PC-3 (cell line): ENCODE measurements at regions not wholly inside any gene's neighbourhood (a gene's known extent, or its start where the extent isn't known, plus 50 kb on each side); places are given as distances from the start of the nearest gene placed in this dataset.

Experiments
- ATAC-seq: fragments of 200-7000 bp; cut with Tn5 transposase; 2 replicates; pipeline ENCODE4 v1.9.1; 2020; ENCODE audit warnings: mild to moderate bottlenecking, moderate library complexity
- BruUV-seq: library from RNA; stranded (reverse); fragments of 400-500 nt; replicated peaks from 2 replicates; lab custom pipeline; 2021; lab: Mats Ljungman, UMichigan
- CTCF ChIA-PET: fragments of 300-600 bp; sonication (Branson Sonifier 250); formaldehyde crosslinking; loops from one replicate; lab custom pipeline; 2022; ENCODE audit warnings: antibody characterized with exemption; lab: Charles Lee
- POLR2A ChIA-PET: fragments of 300-600 bp; sonication (Branson Sonifier 250); formaldehyde crosslinking; loops from one replicate; lab custom pipeline; 2022; ENCODE audit warnings: antibody characterized with exemption; ENCODE audit not compliant: unreplicated experiment; lab: Charles Lee
- DNase-seq: peaks from one replicate; pipeline ENCODE4 v3.0.0-alpha.2; 2015
- H2AFZ ChIP-seq: fragments of 300-600 bp; sonication (generic); 2 replicates; pipeline ENCODE4 v1.6.0; 2016; ENCODE audit warnings: antibody characterized with exemption, low read length
- H3F3A ChIP-seq: fragments of 300-600 bp; sonication (generic); one replicate; pipeline ENCODE4 v1.6.0; 2017; ENCODE audit warnings: antibody characterized with exemption, low read length, control low read depth, mild to moderate bottlenecking; ENCODE audit not compliant: unreplicated experiment
- H3K27ac ChIP-seq: fragments of 300-600 bp; sonication (generic); 2 replicates; pipeline ENCODE4 v1.5.1; 2016; ENCODE audit warnings: mild to moderate bottlenecking, low read length
- H3K27me3 ChIP-seq: fragments of 300-600 bp; sonication (generic); 2 replicates; pipeline ENCODE4 v1.6.1; 2016; ENCODE audit warnings: low read length, mixed read lengths
- H3K36me3 ChIP-seq: fragments of 300-600 bp; sonication (generic); 2 replicates; pipeline ENCODE4 v1.6.1; 2016; ENCODE audit warnings: low read depth, mixed run types, low read length, mixed read lengths
- H3K4me1 ChIP-seq: fragments of 300-600 bp; sonication (generic); 2 replicates; pipeline ENCODE4 v1.5.1; 2016; ENCODE audit warnings: low read length; ENCODE audit not compliant: insufficient read depth
- H3K4me2 ChIP-seq: fragments of 300-600 bp; sonication (generic); 2 replicates; pipeline ENCODE4 v1.6.0; 2016; ENCODE audit warnings: low read length
- H3K4me3 ChIP-seq: fragments of 300-600 bp; sonication (generic); 2 replicates; pipeline ENCODE4 v1.5.1; 2016; ENCODE audit warnings: mild to moderate bottlenecking, low read length, mixed read lengths
- H3K79me2 ChIP-seq: fragments of 300-600 bp; sonication (generic); 2 replicates; pipeline ENCODE4 v1.6.1; 2017; ENCODE audit warnings: low read length, mixed read lengths
- H3K9ac ChIP-seq: fragments of 300-600 bp; sonication (generic); 2 replicates; pipeline ENCODE4 v1.6.0; 2016; ENCODE audit warnings: mild to moderate bottlenecking, low read length
- H3K9me2 ChIP-seq: fragments of 300-600 bp; sonication (generic); replicated peaks from 2 replicates; pipeline ENCODE4 v1.6.1; 2016; ENCODE audit warnings: mixed run types, low read length, mixed read lengths
- H3K9me3 ChIP-seq: fragments of 300-600 bp; sonication (generic); 2 replicates; pipeline ENCODE4 v1.6.1; 2016; ENCODE audit warnings: low read length, mixed read lengths
- H4K20me1 ChIP-seq: fragments of 300-600 bp; sonication (generic); 2 replicates; pipeline ENCODE4 v1.6.1; 2016; ENCODE audit warnings: low read length, mixed read lengths
- CTCF ChIP-seq: fragments of 300-600 bp; sonication (generic); conservative IDR thresholded peaks from 2 replicates; pipeline ENCODE4 v1.5.1; 2017; ENCODE audit warnings: antibody characterized with exemption, low read depth, mild to moderate bottlenecking, low read length
- EZH2 ChIP-seq: fragments of 300-600 bp; sonication (generic); IDR thresholded peaks from one replicate; pipeline ENCODE4 v1.6.1; 2017; ENCODE audit warnings: antibody characterized with exemption, mild to moderate bottlenecking, low read length; ENCODE audit not compliant: unreplicated experiment
- EZH2phosphoT487 ChIP-seq: fragments of 300-600 bp; sonication (generic); IDR thresholded peaks from 2 replicates; pipeline ENCODE4 v1.6.1; 2018; ENCODE audit warnings: mild to moderate bottlenecking, antibody characterized with exemption, low read length, borderline replicate concordance
- intact Hi-C: fragments of 100-400 bp; cut with micrococcal nuclease; formaldehyde crosslinking; loops from 2 replicates; pipeline ENCODE4 v1.9.0; 2023

GRCh38 chr20:54335299-54335698, 127.4 kb downstream of the PFDN4 start:
- H2AFZ ChIP-seq, result no peak overlapping the region
- POLR2A ChIA-PET, result no interaction called here
- ATAC-seq (no peak), DNase-seq (no peak)
- intact Hi-C loops, result no loop called here
- no peaks in the 10 kb centered on the region for H3F3A ChIP-seq
- H3K79me2 ChIP-seq, result no peaks in the 10 kb centered on the region
- H3K9ac ChIP-seq, result no peak overlapping the region
- peaks cover 19% of the 10 kb centered on the region for H3K27me3 ChIP-seq
- no peaks in the 10 kb centered on the region for H4K20me1 ChIP-seq
- no peak overlapping the region for H3K27ac ChIP-seq
- no peaks in the 10 kb centered on the region for H3K9me2 ChIP-seq
- BruUV-seq, result no TSS peak
- 0 out of 2 replicates have a peak, but pooled peaks cover 4% of the 10 kb centered on the region for H3K4me1 ChIP-seq
- CTCF ChIA-PET, result no interaction called here
- no peaks in the 10 kb centered on the region for H3K36me3 ChIP-seq
- H3K9me3 ChIP-seq, result no peaks in the 10 kb centered on the region
- no peak overlapping the region for H3K4me3 ChIP-seq
- no peak overlapping the region for H3K4me2 ChIP-seq
- TF ChIP-seq EZH2phosphoT487 (no peak), CTCF (no peak), EZH2 (no peak)

DNA sequence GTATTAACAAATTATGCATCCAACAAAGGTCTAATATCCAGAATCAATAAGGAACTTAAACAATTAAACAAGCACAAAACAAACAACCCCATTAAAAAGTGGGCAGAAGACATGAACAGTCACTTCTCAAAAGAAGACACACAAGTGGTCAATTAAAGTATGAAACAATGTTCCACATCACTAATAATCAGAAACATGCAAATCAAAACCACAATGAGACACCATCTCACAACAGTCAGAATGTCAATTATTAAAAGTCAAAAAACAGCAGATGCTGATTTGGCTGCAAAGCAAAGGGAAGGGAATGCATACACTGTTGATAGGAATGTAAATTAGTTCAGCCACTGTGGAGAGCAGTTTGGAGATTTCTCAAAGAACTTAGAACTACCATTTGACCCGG, 129.3 kb downstream of the PFDN4 start:
- H3K4me1 ChIP-seq, result peaks cover 7% of the 10 kb centered on the region; the same call in 1 of the 2 replicates
- ChIA-PET POLR2A (no interaction called here), CTCF (no interaction called here)
- H3K4me2 ChIP-seq, result no peak overlapping the region
- H3K9me2 ChIP-seq, result no peaks in the 10 kb centered on the region
- no peak overlapping the region for H2AFZ ChIP-seq
- H3K4me3 ChIP-seq, result no peak overlapping the region
- no peak for TF ChIP-seq EZH2phosphoT487
- TF ChIP-seq CTCF, result no peak
- no peak for TF ChIP-seq EZH2
- H3K9ac ChIP-seq, result no peak overlapping the region
- no peak for ATAC-seq
- no peaks in the 10 kb centered on the region for H3K36me3 ChIP-seq
- H3K27ac ChIP-seq, result no peak overlapping the region
- BruUV-seq, result no TSS peak
- H3K79me2 ChIP-seq, result no peaks in the 10 kb centered on the region
- no peaks in the 10 kb centered on the region for H3F3A ChIP-seq
- H4K20me1 ChIP-seq, result no peaks in the 10 kb centered on the region
- no peak for DNase-seq
- intact Hi-C loops, result no loop called here
- no peaks in the 10 kb centered on the region for H3K9me3 ChIP-seq
- H3K27me3 ChIP-seq, result peaks cover 19% of the 10 kb centered on the region

GRCh38 chr20:54339093-54339492, 131.2 kb downstream of the PFDN4 start:
- ATAC-seq (no peak), DNase-seq (no peak)
- TF ChIP-seq CTCF, result no peak
- TF ChIP-seq EZH2, result no peak
- no peak for TF ChIP-seq EZH2phosphoT487
- H2AFZ ChIP-seq, result no peak overlapping the region
- no peak overlapping the region for H3K4me3 ChIP-seq
- no peak overlapping the region for H3K27ac ChIP-seq
- H3K9me2 ChIP-seq, result no peaks in the 10 kb centered on the region
- ChIA-PET POLR2A (no interaction called here), CTCF (no interaction called here)
- H3K36me3 ChIP-seq, result no peaks in the 10 kb centered on the region
- H3K9me3 ChIP-seq, result no peaks in the 10 kb centered on the region
- peaks cover 24% of the 10 kb centered on the region for H3K27me3 ChIP-seq
- no peaks in the 10 kb centered on the region for H3F3A ChIP-seq
- H4K20me1 ChIP-seq, result no peaks in the 10 kb centered on the region
- no peak overlapping the region for H3K4me2 ChIP-seq
- no TSS peak for BruUV-seq
- H3K4me1 ChIP-seq, result peaks cover 7% of the 10 kb centered on the region; the same call in 1 of the 2 replicates
- H3K9ac ChIP-seq, result no peak overlapping the region
- H3K79me2 ChIP-seq, result no peaks in the 10 kb centered on the region
- intact Hi-C loops, result no loop called here
